OCI-LY7 (cell line): ENCODE measurements at regions not wholly inside any gene's neighbourhood (a gene's known extent, or its start where the extent isn't known, plus 50 kb on each side); places are given as distances from the start of the nearest gene placed in this dataset.

ENCODE experiments used
- CTCF ChIP-seq: fragments of 200-600 bp; sonication (generic); conservative IDR thresholded peaks from 2 replicates; pipeline ENCODE4 v1.5.1; 2014; ENCODE audit warnings: mild to moderate bottlenecking, antibody characterized with exemption, low read length, moderate library complexity, mixed read lengths
- EZH2phosphoT487 ChIP-seq: fragments of 200-600 bp; sonication (generic); IDR thresholded peaks from 2 replicates; pipeline ENCODE4 v1.6.1; 2018; ENCODE audit warnings: low read depth, borderline replicate concordance, mild to moderate bottlenecking, mixed run types, antibody characterized with exemption, low read length, moderate library complexity, mixed read lengths

GRCh38 chr6:84448331-84448730 lies 220.9 kb upstream of the CEP162 start:
- no peak for TF ChIP-seq CTCF
- TF ChIP-seq EZH2phosphoT487, result no peak
